ENCODE measurements at regions not wholly inside any gene's neighbourhood (a gene's known extent, or its start where the extent isn't known, plus 50 kb on each side); places are given as distances from the start of the nearest gene placed in this dataset.

DNA sequence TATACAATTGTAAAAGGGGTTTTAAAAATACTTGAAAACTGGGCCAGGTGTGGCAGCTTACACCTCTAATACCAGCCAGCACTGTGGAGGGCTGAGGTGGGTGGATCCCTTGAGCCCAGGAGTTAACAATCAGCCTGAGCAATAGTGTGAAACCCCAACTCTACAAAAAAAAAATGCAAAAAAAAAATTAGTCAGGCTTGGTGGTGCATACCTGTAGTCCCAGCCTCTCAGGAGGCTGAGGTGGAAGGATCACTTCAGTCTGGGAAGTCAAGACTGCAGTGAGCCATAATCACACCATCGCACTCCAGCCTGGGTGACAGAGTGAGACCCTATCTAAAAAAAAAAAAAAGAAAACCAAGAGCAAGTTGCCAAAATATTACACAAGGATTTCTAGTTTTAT, 182.7 kb downstream of the UBE2E3 start:
- Mint-ChIP-seq H3K27me3 (ENCODE audit: low read depth) (no peaks in the 10 kb centered on the region), H3K4me1 (ENCODE audit: low read depth) (no peaks in the 10 kb centered on the region), H3K9me3 (ENCODE audit: low read depth) (peaks cover 6% of the 10 kb centered on the region), H3K36me3 (ENCODE audit: low read depth) (no peaks in the 10 kb centered on the region), H3K4me3 (ENCODE audit: unreplicated experiment) (no peak overlapping the region), H3K27ac (ENCODE audit: unreplicated experiment) (no peak overlapping the region)
- no peak for DNase-seq (ENCODE audit: low spot score)
- TF ChIP-seq, protein P1, sequence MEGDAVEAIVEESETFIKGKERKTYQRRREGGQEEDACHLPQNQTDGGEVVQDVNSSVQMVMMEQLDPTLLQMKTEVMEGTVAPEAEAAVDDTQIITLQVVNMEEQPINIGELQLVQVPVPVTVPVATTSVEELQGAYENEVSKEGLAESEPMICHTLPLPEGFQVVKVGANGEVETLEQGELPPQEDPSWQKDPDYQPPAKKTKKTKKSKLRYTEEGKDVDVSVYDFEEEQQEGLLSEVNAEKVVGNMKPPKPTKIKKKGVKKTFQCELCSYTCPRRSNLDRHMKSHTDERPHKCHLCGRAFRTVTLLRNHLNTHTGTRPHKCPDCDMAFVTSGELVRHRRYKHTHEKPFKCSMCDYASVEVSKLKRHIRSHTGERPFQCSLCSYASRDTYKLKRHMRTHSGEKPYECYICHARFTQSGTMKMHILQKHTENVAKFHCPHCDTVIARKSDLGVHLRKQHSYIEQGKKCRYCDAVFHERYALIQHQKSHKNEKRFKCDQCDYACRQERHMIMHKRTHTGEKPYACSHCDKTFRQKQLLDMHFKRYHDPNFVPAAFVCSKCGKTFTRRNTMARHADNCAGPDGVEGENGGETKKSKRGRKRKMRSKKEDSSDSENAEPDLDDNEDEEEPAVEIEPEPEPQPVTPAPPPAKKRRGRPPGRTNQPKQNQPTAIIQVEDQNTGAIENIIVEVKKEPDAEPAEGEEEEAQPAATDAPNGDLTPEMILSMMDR (IDR thresholded peaks at IDR 0.05): no peak

- Mint-ChIP-seq H3K36me3 (ENCODE audit: low read depth) (no peaks in the 10 kb centered on the region), H3K9me3 (ENCODE audit: low read depth) (peaks cover 6% of the 10 kb centered on the region), H3K27me3 (ENCODE audit: low read depth) (no peaks in the 10 kb centered on the region), H3K4me3 (ENCODE audit: unreplicated experiment) (no peak overlapping the region), H3K27ac (ENCODE audit: unreplicated experiment) (no peak overlapping the region), H3K4me1 (ENCODE audit: low read depth) (no peaks in the 10 kb centered on the region)
- TF ChIP-seq, protein P1 (IDR thresholded peaks at IDR 0.05): no peak
- no peak for DNase-seq (ENCODE audit: low spot score)
These were observed 183.3 kb downstream of the UBE2E3 start for GRCh38 chr2:181163691-181164090.

DNA sequence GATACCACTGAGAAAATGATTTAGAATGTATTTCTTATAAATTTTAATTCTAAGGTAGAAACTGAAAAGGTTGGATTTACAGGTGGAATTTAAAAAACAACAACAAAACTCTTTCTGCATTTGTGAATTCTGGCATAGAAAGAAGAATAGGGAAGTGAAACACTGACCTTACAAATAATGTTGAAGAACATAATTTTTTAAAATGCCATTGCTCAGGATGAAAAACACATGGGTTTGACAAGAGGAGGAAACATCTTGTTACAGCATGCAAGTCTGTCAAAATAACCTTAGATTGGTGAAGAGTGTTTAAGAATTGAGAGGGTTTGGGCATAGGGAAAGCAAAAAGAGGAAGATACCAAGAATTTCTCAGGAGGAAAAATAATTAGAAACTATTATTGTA, 184.3 kb downstream of the UBE2E3 start:
- H3K36me3 Mint-ChIP-seq (ENCODE audit: low read depth): no peaks in the 10 kb centered on the region
- no peak overlapping the region for H3K27ac Mint-ChIP-seq (ENCODE audit: unreplicated experiment)
- H3K27me3 Mint-ChIP-seq (ENCODE audit: low read depth): no peaks in the 10 kb centered on the region
- H3K4me1 Mint-ChIP-seq (ENCODE audit: low read depth): no peaks in the 10 kb centered on the region
- no peak for DNase-seq (ENCODE audit: low spot score)
- H3K9me3 Mint-ChIP-seq (ENCODE audit: low read depth): peaks cover 6% of the 10 kb centered on the region
- no peak overlapping the region for H3K4me3 Mint-ChIP-seq (ENCODE audit: unreplicated experiment)
- TF ChIP-seq, protein P1 (IDR thresholded peaks at IDR 0.05): no peak

DNA sequence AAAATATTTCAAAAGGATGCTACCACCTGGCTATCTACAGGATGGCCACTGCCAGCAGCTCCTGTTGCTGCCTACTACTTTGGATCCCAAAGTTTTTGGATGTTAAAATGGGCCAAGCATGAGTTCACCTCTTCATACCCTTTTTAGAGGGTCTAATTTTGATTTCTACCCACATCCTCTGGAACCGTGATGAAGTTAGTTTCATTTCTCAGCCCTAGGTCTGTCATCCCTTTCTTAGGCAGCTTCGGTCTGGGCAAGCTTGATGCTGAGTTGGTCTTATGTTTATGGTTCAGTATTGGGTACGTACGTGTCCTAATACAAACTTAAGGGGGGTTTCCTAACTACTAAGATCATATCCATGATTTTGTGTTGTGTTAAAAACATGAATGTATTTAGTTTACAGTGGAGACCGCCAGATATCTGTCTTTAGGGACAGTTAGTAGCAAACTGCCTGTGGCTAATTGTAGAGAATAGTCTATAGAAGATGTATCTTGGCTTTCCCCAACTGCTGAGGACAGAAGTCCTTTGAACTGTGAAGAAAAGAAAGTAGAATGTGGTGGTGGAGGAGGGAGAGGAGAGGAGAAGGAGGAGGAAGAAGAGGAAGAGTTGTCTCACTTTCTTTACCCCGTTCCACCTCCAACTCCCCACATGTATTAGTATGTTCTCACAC, 184.9 kb downstream of the UBE2E3 start:
- TF ChIP-seq, protein P1 (IDR thresholded peaks at IDR 0.05): no peak
- DNase-seq (ENCODE audit: low spot score): no peak
- H3K27me3 Mint-ChIP-seq (ENCODE audit: low read depth): no peaks in the 10 kb centered on the region
- H3K4me3 Mint-ChIP-seq (ENCODE audit: unreplicated experiment): no peak overlapping the region
- H3K27ac Mint-ChIP-seq (ENCODE audit: unreplicated experiment): no peak overlapping the region
- H3K36me3 Mint-ChIP-seq (ENCODE audit: low read depth): no peaks in the 10 kb centered on the region
- H3K4me1 Mint-ChIP-seq (ENCODE audit: low read depth): no peaks in the 10 kb centered on the region
- peaks cover 6% of the 10 kb centered on the region for H3K9me3 Mint-ChIP-seq (ENCODE audit: low read depth)

- H3K4me3 Mint-ChIP-seq (ENCODE audit: unreplicated experiment): no peak overlapping the region
- H3K4me1 Mint-ChIP-seq (ENCODE audit: low read depth): peaks cover under 1% of the 10 kb centered on the region
- peaks cover 6% of the 10 kb centered on the region for H3K9me3 Mint-ChIP-seq (ENCODE audit: low read depth)
- no peaks in the 10 kb centered on the region for H3K27me3 Mint-ChIP-seq (ENCODE audit: low read depth)
- DNase-seq (ENCODE audit: low spot score): no peak
- H3K36me3 Mint-ChIP-seq (ENCODE audit: low read depth): no peaks in the 10 kb centered on the region
- TF ChIP-seq, protein P1 (IDR thresholded peaks at IDR 0.05): no peak
- no peak overlapping the region for H3K27ac Mint-ChIP-seq (ENCODE audit: unreplicated experiment)
These were observed 189.1 kb downstream of the UBE2E3 start for GRCh38 chr2:181169503-181169902.

Data from chondrocyte (in vitro differentiated cells).